ENCODE measurements at regions not wholly inside any gene's neighbourhood (a gene's known extent, or its start where the extent isn't known, plus 50 kb on each side); places are given as distances from the start of the nearest gene placed in this dataset.
A peak's percentile ranks its signal among the peaks of the same experiment; 100 is the strongest.

DNA sequence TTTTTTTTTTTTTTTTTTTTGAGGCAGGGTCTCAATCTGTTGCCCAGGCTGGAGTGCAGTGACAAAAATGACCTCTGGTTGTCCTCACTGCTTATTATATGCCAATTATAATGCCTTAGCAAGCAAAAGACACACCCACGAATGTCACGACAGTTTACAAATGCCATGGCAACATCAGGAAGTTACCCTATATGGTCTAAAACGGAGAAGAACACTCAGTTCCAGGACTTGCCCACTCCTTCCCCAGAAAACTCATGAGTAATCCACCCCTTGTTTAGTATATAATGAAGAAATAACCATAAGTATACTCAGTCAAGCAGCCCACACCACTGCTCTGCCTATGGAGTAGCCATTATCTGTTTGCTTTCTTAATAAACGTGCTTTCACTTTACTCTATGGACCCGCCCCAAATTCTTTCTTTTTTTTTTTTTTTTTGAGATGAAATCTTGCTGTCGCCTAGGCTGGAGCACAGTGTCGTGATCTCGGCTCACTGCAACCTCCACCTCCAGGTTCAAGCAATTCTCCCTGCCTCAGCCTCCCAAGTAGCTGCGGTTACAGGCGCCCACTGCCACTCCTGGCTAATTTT, 106.2 kb downstream of the SMIM20 start:
- no peak for DNase-seq (ENCODE audit: low spot score)

DNA sequence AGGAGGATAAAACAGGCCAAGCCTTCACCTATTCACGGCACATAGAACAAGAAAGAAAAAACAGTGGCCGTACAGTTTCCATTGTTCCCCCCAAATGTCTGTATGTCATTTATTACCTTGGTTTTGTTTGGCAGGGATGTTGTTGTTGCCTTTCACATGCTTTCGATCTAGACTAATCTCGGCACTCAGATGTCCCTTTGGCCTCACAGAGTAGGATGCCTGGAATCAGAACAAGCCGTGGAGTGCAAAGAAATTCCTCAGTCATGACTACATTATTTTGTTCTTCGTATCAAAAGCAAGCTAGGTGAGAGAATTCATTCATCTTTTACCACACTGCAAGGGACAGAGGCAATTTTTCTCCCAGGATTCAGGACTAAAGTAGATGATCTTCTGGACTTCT, 106.9 kb downstream of the SMIM20 start:
- DNase-seq (ENCODE audit: low spot score) = no peak

DNA sequence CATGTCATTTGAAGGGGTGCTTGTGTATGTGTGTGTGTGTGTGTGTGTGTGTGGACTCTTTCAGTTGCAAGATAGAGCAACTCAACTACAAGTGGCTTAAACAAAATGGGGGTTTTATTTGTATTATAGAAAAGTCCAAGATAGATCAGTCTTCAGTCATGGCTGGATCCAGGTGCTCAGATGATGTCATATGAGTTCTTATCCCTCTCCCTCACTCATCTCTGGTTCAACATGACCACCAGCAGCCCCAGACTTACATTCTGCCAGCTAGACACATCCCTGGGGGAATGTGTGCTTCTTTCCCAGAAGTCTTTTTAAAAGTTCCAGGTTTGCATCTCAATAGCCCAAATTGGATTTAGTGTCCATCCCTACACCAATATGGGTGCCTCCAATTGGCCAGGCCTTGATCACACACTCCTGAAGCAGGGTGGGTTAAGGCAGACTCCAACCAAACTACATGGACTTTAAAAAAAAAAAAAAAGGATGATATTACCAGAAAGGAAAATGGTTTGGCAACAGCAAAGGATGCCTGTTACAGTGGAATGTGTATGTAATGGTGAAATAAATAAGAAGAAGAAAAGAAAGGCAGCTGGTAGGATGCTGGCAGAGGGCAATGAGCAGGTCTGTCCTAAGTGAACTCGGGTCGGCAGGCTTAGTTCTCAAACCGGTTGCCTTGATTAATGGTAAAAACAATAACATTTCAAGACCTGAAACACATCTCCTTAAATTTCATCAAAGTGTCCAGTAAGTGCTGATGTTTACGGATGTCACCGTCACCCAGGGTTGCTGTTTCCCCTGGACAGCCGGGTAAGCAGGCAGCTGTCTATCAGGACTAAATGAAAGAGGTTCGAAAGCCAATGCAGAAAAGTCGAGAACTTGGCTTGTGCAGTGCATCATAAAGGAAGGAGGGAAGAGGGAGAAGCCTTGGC, 107.7 kb downstream of the SMIM20 start:
- DNase-seq (ENCODE audit: low spot score) = no peak

DNA sequence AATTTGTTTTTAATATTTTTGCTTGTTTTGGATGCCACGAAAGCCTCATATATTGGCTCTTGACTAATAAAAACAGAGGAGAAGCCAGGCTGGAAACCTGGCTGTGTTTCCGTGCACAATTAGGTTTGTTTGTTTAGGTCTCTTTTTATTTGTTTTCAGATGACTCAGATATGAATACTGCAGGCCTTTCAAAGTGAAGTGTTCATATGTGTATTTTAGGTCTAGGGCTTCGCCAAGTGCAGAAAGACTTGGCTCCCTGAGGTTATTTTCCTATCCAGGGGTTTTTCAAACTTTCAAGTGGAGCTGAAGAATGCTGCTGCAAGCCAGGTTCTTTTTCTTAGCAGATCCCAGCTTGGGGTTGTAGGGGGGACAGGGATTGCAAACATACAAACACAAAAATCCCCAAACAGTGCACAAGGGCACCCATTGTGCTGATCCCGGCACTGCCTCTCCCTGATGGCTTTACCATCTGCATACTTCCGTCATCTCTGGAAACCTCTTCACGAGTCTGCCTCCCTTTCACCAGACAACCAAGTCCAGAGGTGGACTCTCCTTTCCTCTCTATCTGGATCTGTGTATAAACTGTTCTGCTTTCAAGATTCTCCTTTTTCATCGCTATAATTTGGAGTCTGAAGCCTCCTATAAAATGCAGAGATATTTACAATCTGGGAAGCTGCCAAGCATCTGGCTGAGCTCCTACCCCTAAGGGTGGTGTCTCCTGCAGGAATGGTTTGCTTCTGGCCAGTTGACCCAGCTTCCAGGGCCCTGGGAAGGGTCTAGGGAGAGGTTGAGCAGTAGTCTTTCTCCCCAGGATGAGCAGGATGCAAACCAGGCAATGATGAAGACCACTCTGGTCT, 108.6 kb downstream of the SMIM20 start:
- no peak for DNase-seq (ENCODE audit: low spot score)

DNA sequence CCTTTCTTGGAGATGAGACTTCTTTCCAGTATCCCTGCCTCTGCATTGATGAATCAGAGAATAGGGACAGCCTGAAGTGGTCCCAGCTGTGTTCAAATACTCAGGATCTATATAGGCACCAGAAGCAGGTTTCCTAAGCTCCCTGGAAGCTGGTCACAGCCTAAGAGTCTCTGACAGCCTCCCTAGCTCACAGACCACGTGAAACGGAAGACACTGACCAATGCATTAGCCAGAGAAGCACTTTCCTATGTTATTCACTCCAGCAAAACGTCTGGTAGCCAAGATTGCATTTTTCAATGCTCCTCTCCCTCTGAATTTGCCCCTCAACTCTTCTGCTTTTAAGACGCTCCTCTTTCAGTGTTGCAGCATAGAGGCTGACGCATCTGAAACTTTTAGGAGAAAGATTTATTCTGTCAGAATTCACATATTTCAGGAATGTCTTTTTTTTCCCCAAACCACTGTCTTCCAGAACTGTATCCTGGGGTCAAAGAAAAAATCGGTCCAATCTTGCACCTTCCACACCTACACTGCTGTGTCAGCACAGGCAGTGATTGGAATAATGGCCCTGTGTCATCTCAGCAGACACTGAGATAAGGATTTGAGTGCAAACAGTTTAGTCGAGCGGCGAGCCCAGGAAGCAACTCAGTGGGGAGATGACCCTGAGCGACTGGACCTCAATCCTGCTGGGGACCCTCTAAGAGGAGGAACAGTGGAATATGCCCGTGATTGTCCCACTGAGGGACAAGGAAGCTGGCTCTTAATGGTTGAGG, 109.4 kb downstream of the SMIM20 start:
- DNase-seq (ENCODE audit: low spot score) = no peak

DNA sequence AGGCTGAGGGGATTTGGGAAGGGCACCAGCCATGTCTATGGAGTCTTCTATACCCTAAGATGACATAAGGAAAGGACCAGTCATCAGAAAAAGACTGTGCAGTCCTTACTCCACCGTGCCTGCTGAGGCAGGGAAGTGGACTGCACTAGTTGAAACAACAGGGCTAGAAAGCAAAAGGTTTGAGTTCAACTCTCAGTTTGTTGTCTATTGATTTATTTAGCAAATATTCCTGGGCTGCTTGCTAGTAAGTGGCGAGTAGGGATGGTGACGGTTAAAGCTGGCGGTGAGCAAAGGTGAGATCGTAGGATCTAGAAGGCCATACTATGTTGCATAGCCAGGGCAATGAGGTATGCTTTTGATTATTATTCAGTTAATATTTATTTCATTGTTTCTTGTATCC, 110.1 kb downstream of the SMIM20 start:
- no peak for DNase-seq (ENCODE audit: low spot score)

DNA sequence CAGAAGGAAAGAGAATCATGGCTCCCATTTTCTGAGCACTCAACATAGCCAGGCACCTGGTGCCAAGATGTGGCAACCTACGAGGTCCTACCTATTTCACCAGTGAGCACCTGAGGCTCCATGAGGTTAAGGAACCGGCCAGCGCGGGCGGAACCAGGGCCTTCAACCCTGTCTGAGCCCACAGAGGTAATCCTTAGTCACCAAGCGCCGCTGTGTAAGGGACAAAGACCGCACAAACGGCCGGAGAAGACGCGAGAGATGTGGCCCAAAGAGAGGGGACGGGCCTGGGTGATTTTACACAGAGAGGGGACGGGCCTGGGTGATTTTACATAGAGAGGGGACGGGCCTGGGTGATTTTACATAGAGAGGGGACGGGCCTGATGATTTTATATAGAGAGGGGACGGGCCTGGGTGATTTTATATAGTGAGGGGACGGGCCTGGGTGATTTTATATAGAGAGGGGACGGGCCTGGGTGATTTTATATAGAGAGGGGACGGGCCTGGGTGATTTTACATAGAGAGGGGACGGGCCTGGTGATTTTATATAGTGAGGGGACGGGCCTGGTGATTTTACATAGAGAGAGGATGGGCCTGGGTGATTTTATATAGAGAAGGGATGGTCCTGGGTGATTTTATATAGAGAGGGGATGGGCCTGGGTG, 114.2 kb downstream of the SMIM20 start:
- DNase-seq (ENCODE audit: low spot score) = no peak

DNA sequence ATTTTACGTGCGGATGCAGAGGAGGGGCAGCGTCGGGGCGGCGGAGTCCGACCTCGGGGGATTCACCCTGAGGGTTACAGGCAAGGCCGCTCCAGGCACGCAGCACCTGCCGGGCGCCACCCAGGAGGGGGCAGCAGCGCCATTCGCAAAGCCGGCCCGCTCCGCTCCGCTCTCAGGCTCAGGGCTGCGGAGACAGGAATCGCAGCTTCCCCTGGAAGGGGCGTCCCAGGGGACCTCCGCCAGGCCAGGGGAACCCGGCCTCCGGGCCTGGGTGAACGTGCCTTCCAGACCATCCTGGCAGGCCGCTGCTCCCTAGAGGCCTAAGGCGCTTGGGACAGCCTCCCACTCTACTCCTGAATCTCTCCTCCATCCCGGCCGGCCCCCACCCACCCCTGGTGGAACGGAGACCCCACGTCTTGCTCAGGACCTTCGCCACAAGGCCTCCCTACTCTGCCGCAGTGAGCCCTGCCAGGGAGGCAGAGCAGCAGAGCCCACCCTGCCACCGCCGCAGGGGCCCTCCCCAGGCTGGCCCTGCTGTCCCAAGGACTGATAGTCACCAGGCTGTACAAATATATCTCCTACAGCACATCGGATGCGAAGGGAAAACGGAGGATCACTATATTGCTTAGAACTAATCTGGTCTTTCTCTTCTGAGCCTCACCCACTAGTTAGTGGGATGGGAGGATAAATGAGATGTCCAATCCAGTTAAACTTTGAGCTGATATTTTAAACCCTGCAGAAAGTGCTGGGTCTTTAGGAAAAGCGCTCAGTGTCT, 115.0 kb downstream of the SMIM20 start:
- DNase-seq (ENCODE audit: low spot score) = peak; percentile 65

DNA sequence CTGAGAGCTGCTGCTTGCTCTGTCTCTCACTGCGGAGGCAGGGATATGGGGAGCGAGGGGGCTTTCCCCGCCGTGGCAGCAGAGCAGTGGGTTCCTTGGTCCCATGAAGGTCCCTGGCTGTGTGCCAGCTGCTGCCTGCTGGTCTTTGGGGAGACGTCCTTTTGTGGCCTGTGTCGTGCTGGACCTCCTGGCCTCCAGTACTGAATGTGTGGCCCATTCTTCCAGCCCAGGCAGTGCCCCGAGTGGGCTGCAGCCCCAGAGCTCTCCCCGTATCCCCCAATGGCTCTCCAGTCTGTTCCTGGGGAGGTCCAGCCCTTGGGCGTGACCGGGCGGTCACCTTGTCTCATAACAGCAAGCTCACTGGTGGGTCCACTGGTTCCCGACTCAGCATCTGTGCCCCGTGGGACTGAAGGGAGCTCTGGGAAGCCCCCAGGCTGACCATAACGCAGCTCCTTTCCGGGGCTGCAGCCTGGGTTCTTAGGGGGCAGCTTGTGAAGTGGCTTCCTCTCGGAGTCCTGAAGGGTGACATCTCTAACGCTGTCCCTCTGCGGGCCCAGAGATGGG, 115.6 kb downstream of the SMIM20 start:
- no peak for DNase-seq (ENCODE audit: low spot score)

DNA sequence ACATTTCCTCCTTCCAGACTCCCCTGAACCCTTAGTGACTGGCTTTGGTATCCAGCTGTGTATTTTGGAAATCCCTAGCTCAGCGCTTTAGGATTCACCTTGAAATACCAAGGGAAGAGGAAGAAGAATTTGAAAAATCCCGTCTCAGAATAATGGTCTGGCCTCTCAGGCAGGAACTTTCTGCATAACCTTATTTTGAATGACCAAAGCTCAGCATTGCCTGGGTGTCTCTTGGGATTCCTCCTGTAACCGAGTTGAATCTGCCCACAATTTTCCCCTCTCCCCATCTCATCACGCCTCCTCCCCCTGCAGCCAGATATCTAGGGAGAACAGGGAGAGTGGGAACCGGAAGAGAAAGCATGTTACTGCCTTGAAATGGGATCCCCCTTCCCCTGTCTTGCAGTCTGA, 116.2 kb downstream of the SMIM20 start:
- no peak for DNase-seq (ENCODE audit: low spot score)

DNA sequence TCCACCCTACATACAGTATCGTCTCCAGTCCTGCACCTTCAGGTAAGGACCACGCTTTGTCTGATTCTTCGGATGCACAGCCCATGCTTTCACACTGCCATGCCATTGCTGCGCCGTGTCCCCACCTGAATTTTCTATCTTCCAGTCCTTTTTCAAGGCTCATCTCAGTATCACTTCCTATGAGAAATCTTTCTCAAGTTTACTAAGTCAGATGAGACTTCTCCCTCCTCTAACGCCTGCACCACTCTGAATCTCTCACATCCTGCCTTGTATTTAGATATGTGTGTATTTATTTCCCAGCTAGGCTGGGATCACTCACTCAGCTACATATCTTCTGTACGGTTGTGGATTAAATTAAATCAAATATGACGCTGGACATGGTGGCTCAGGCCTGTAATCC, 116.8 kb downstream of the SMIM20 start:
- DNase-seq (ENCODE audit: low spot score) = no peak

DNA sequence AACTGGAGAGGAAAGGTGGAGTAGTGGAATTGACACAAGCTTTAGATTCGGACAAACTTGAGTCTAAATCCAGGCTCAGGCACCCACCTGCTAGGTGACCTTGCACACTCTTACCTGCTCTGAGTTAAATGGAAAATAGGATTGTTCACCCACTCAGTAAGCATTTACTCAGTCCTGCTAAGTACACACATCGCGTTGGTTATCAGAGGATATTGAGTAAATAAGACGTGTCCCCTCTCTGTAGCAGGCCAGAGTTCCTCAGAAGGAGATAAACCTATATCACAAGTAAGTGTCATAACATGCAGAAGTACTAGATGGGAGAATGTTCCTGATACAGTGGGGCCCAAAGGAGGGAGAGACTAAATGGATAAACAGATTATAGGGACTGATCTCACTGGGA, 117.7 kb downstream of the SMIM20 start:
- no peak for DNase-seq (ENCODE audit: low spot score)

DNA sequence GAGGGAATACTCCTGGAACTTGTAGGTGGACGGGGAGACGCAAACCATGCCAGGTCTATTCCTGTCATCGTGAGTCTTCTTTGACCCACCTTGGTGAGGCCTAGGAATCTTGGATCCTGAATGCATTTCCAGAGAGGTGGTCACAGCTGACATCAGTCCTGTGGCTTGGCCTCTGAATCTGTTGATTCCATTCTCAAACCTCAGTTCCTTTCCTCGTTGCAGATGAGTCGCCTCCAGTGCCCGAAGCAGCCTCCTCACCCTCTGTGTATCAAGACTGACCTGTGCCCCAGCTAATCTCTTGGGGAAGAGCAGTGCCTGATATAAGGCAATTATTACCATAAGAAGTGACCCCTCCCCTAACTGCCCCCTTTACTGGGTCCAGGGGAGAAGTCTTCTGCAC, 118.1 kb downstream of the SMIM20 start:
- no peak for DNase-seq (ENCODE audit: low spot score)

DNA sequence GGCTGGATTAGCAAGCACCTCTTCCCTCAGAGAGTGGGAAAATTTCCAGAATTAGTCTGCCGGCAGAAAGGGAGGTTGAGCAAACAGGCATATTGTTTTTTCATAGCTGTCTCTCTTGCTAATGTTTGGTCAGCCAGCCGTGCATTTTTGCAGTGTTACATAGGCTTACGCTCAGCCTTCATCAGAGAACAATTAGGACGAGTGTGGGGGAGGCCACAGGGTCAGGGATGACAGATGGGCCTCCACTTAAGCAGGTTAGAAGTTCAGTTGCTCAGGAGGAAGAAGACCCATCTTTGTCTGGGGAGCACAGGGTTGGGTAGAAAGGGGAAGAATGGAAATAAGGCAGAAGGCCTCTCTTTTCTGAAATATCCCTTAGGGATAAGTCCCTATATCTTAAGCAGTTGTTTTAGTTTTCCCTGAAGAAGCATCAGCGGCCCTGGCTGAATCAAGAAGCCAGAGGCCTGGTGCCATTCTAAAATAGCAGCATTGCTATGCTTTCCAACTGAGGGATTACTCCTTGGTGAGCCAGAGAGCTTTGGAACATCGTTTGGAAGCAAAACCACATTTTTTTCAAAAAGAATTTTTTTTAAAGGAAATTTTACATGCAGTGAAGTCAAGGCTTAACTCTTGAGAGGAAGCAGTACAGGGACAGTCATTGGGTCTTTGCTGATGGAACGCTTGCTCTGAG, 118.8 kb downstream of the SMIM20 start:
- DNase-seq (ENCODE audit: low spot score) = no peak

DNA sequence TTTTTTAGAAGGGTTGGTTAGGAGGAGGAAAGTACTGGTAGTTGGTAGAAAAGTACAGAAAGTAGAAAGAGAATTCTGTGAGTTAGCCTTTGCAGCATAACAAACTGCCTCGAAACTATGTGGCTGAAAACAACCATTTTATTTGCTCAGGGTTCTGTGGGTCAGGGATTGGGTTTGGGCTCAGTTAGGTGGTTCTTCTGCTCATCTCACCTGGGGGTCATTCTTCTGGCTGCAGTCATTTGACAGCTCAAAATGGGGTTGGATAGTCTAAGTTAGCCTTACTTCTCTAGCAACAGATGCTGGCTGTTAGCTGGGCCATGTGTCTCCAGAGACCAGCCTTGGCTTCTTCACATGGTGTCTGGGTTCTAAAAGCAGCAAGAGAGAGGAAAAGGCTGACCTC, 119.4 kb downstream of the SMIM20 start:
- no peak for DNase-seq (ENCODE audit: low spot score)

DNA sequence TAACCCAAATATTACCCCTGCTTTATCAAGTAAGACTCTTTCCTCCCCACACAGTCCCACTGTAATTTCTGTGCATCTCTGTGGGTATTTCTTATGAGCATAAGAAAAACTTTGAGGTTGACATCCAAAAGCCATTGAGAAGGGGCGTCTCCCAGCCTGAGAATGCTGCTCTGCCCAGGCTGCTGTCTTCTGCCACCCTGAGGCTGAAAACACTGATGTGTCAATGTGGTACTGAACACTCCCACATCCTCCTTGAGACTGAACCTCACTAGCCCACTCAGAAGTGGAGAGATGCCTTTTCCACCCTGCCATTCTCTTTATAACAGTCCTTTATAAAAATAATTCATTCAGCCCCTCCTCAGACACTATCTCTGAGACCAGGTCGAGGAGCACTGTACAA, 120.8 kb downstream of the SMIM20 start:
- no peak for DNase-seq (ENCODE audit: low spot score)

DNA sequence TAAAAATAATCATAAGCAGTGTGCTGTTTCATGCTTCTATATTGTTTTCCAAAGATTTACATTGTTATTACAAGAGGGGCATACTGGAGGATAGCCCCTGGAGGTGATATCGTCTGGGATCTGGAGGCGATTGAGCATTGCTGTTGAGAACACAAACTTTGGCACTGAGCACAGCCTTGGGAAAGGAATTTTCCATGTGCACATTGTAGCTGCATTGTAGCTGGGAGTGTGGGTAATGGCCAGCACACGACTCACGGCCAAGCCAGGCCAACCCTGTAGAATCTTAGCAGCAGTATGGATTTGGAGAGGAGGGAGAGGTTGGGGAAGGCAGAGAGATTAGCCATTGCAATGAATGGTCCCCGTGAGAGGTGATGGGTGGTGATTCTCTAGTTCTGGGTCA, 121.9 kb downstream of the SMIM20 start:
- DNase-seq (ENCODE audit: low spot score) = no peak

DNA sequence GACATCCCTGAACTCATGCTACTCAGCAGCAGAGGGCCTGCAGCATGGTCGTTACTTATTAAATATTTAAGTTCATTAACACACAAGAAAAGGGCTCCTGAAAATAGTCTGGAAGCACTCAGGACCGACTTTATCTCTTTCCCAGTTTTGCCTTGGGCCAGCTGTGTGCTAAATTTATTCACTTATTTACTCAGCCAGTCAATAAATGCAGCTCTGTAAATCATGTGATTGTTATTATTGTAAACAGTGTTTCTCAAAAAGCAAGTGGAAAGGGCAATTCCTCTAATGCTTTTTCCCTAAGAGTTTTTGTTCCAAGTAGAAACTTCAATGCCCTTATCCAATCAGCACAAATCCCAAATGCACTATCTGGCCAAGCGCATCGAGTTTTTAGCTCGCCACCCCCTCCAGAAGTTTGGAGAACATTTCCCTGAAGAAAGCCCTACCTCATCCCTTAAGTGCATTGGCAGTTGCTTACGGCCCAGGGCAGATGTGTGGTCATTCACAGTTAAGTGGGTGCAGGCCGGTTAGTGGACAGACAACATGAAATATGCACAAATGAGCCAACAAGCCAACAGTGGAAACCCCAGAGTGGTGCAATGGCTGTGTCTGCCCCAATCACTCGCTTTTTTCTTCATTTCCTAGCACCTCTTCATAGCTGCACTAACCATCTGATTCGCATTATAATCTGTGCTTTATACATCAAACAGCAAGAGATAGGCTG, 125.8 kb downstream of the SMIM20 start:
- DNase-seq (ENCODE audit: low spot score) = no peak

DNA sequence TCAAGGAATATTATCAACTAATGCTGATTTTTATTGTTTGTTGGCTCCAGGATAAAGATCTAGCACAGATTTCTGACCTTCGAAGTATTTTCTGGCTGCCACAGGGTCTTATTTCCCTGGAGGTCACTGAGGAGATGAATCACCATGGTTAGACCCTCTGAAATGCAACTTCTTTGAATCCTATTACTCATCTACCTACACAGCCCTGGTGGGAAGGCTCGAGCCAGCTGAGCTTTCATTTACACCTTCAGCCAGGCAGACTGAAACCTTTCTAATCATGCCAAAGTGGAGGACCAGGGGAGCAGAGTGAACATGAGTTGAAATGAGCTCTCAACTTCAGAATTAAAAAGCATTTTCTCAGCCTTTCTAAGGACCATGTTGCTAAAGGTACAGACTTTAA, 130.5 kb downstream of the SMIM20 start:
- no peak for DNase-seq (ENCODE audit: low spot score)

Measured in germinal center (tissue), 1 donor.